ENCODE measurements at regions not wholly inside any gene's neighbourhood (a gene's known extent, or its start where the extent isn't known, plus 50 kb on each side); places are given as distances from the start of the nearest gene placed in this dataset.

GRCh38 chr9:88811511-88811910 lies 179.8 kb upstream of the S1PR3 start:
- no peaks in the 10 kb centered on the region for H3K4me1 ChIP-seq (ENCODE audit: low read depth, poor library complexity, severe bottlenecking)
- TF ChIP-seq CTCF (conservative IDR thresholded peaks at IDR 0.05; ENCODE audit: low read depth, low read length) = no peak
- H3K4me3 ChIP-seq (IDR thresholded peaks at IDR 0.05; ENCODE audit: insufficient read depth, low read depth, low read length) = no peak overlapping the region
- H3K9ac ChIP-seq = no peak overlapping the region
- H3K36me3 ChIP-seq (ENCODE audit: insufficient read depth) = no peaks in the 10 kb centered on the region
- H2AFZ ChIP-seq (ENCODE audit: low read depth) = no peak overlapping the region
- no peak overlapping the region for H3K27ac ChIP-seq
- no peaks in the 10 kb centered on the region for H3K27me3 ChIP-seq (ENCODE audit: insufficient read depth, low read depth)
- no peaks in the 10 kb centered on the region for H3K79me2 ChIP-seq (ENCODE audit: insufficient read depth, low read depth)
- no peaks in the 10 kb centered on the region for H4K20me1 ChIP-seq (ENCODE audit: insufficient read depth)
- no peak overlapping the region for H3K4me2 ChIP-seq

GRCh38 chr9:88812938-88813637 lies 178.2 kb upstream of the S1PR3 start:
- Histone ChIP-seq H4K20me1 (ENCODE audit: insufficient read depth) (no peaks in the 10 kb centered on the region), H3K9ac (no peak overlapping the region), H3K4me3 (IDR thresholded peaks at IDR 0.05; ENCODE audit: insufficient read depth, low read depth, low read length) (no peak overlapping the region), H3K27ac (no peak overlapping the region), H3K4me1 (ENCODE audit: low read depth, poor library complexity, severe bottlenecking) (no peaks in the 10 kb centered on the region), H3K79me2 (ENCODE audit: insufficient read depth, low read depth) (no peaks in the 10 kb centered on the region), H2AFZ (ENCODE audit: low read depth) (no peak overlapping the region), H3K27me3 (ENCODE audit: insufficient read depth, low read depth) (no peaks in the 10 kb centered on the region), H3K36me3 (ENCODE audit: insufficient read depth) (no peaks in the 10 kb centered on the region), H3K4me2 (no peak overlapping the region)
- TF ChIP-seq CTCF (conservative IDR thresholded peaks at IDR 0.05; ENCODE audit: low read depth, low read length) = no peak

- no peak overlapping the region for H3K4me2 ChIP-seq
- no peak overlapping the region for H3K27ac ChIP-seq
- H3K9ac ChIP-seq = no peak overlapping the region
- H3K27me3 ChIP-seq (ENCODE audit: insufficient read depth, low read depth) = no peaks in the 10 kb centered on the region
- no peaks in the 10 kb centered on the region for H3K4me1 ChIP-seq (ENCODE audit: low read depth, poor library complexity, severe bottlenecking)
- no peak overlapping the region for H2AFZ ChIP-seq (ENCODE audit: low read depth)
- no peaks in the 10 kb centered on the region for H3K79me2 ChIP-seq (ENCODE audit: insufficient read depth, low read depth)
- H3K4me3 ChIP-seq (IDR thresholded peaks at IDR 0.05; ENCODE audit: insufficient read depth, low read depth, low read length) = no peak overlapping the region
- H4K20me1 ChIP-seq (ENCODE audit: insufficient read depth) = no peaks in the 10 kb centered on the region
- TF ChIP-seq CTCF (conservative IDR thresholded peaks at IDR 0.05; ENCODE audit: low read depth, low read length) = no peak
- H3K36me3 ChIP-seq (ENCODE audit: insufficient read depth) = no peaks in the 10 kb centered on the region
These were observed 177.5 kb upstream of the S1PR3 start for GRCh38 chr9:88813638-88814209.

GRCh38 chr9:88814577-88814976 lies 176.7 kb upstream of the S1PR3 start:
- no peaks in the 10 kb centered on the region for H3K79me2 ChIP-seq (ENCODE audit: insufficient read depth, low read depth)
- peaks cover 3% of the 10 kb centered on the region for H3K4me1 ChIP-seq (ENCODE audit: low read depth, poor library complexity, severe bottlenecking)
- H2AFZ ChIP-seq (ENCODE audit: low read depth) = no peak overlapping the region
- no peak overlapping the region for H3K4me3 ChIP-seq (IDR thresholded peaks at IDR 0.05; ENCODE audit: insufficient read depth, low read depth, low read length)
- no peaks in the 10 kb centered on the region for H3K36me3 ChIP-seq (ENCODE audit: insufficient read depth)
- no peaks in the 10 kb centered on the region for H3K27me3 ChIP-seq (ENCODE audit: insufficient read depth, low read depth)
- TF ChIP-seq CTCF (conservative IDR thresholded peaks at IDR 0.05; ENCODE audit: low read depth, low read length) = no peak
- no peak overlapping the region for H3K4me2 ChIP-seq
- H4K20me1 ChIP-seq (ENCODE audit: insufficient read depth) = no peaks in the 10 kb centered on the region
- no peak overlapping the region for H3K27ac ChIP-seq
- H3K9ac ChIP-seq = no peak overlapping the region

Measured in KMS-11 (cell line).